HG03060 (cell line): ENCODE measurements at regions not wholly inside any gene's neighbourhood (a gene's known extent, or its start where the extent isn't known, plus 50 kb on each side); places are given as distances from the start of the nearest gene placed in this dataset.

ENCODE experiments used
- ATAC-seq: cut with Tn5 transposase; IDR thresholded peaks from one replicate; pipeline ENCODE4 v1.9.1; 2021; ENCODE audit warnings: low read depth, moderate number of reproducible peaks; ENCODE audit not compliant: unreplicated experiment

- ATAC-seq = no peak
These were observed 1169.3 kb upstream of the DDX18 start for GRCh38 chr2:116645155-116645554.

- ATAC-seq = no peak
These were observed 1145.8 kb upstream of the DDX18 start for GRCh38 chr2:116668691-116669090.

GRCh38 chr2:116669782-116670181 is 1144.7 kb upstream of the DDX18 start:
- no peak for ATAC-seq

- ATAC-seq = no peak
These were observed 1140.3 kb upstream of the DDX18 start for GRCh38 chr2:116674188-116674587.

GRCh38 chr2:116676776-116677175 is 1137.7 kb upstream of the DDX18 start:
- ATAC-seq = no peak

GRCh38 chr2:116680256-116680936 is 1134.1 kb upstream of the DDX18 start:
- ATAC-seq = no peak

- no peak for ATAC-seq
These were observed 1127.1 kb upstream of the DDX18 start for GRCh38 chr2:116687371-116687770.

- ATAC-seq = no peak
These were observed 1121.5 kb upstream of the DDX18 start for GRCh38 chr2:116692988-116693387.

- ATAC-seq = no peak
These were observed 1118.3 kb upstream of the DDX18 start for GRCh38 chr2:116696223-116696622.

- ATAC-seq = no peak
These were observed 1117.6 kb upstream of the DDX18 start for GRCh38 chr2:116696903-116697302.

GRCh38 chr2:116706396-116706795 is 1108.1 kb upstream of the DDX18 start:
- no peak for ATAC-seq

- no peak for ATAC-seq
These were observed 1098.5 kb upstream of the DDX18 start for GRCh38 chr2:116716038-116716437.

- ATAC-seq = no peak
These were observed 1098.0 kb upstream of the DDX18 start for GRCh38 chr2:116716444-116716843.

- ATAC-seq = no peak
These were observed 1096.7 kb upstream of the DDX18 start for GRCh38 chr2:116717832-116718231.

- no peak for ATAC-seq
These were observed 1096.0 kb upstream of the DDX18 start for GRCh38 chr2:116718451-116718850.

GRCh38 chr2:116719836-116720235 is 1094.7 kb upstream of the DDX18 start:
- no peak for ATAC-seq

GRCh38 chr2:116724550-116724949 is 1089.9 kb upstream of the DDX18 start:
- ATAC-seq = no peak

- no peak for ATAC-seq
These were observed 1082.2 kb upstream of the DDX18 start for GRCh38 chr2:116732322-116732721.

- no peak for ATAC-seq
These were observed 1080.8 kb upstream of the DDX18 start for GRCh38 chr2:116733699-116734098.

- no peak for ATAC-seq
These were observed 1076.5 kb upstream of the DDX18 start for GRCh38 chr2:116737951-116738350.

- no peak for ATAC-seq
These were observed 1067.4 kb upstream of the DDX18 start for GRCh38 chr2:116747103-116747502.

- ATAC-seq = no peak
These were observed 1064.5 kb upstream of the DDX18 start for GRCh38 chr2:116749994-116750393.
